Smooth muscle cell (in vitro differentiated cells): ENCODE measurements at regions not wholly inside any gene's neighbourhood (a gene's known extent, or its start where the extent isn't known, plus 50 kb on each side); places are given as distances from the start of the nearest gene placed in this dataset.

ENCODE experiments used
- DNase-seq: peaks from one replicate; lab custom pipeline; 2025; ENCODE audit not compliant: unreplicated experiment; lab: John Stamatoyannopoulos, UW
- H2AFZ ChIP-seq: fragments of 200-600 bp; sonication (generic); 2 replicates; pipeline ENCODE4 v1.6.0; 2016; ENCODE audit warnings: antibody characterized with exemption, low read depth, mild to moderate bottlenecking
- H3F3A ChIP-seq: fragments of 200-600 bp; sonication (generic); 2 replicates; pipeline ENCODE4 v1.6.0; 2017; ENCODE audit warnings: antibody characterized with exemption, low read depth
- H3K27ac ChIP-seq: fragments of 200-600 bp; sonication (generic); 2 replicates; pipeline ENCODE4 v1.5.1; 2016; ENCODE audit warnings: low read depth, mild to moderate bottlenecking
- H3K27me3 ChIP-seq: fragments of 200-600 bp; sonication (generic); 2 replicates; pipeline ENCODE4 v1.6.1; 2016; ENCODE audit warnings: low read depth, mild to moderate bottlenecking
- H3K36me3 ChIP-seq: fragments of 200-600 bp; sonication (generic); 2 replicates; pipeline ENCODE4 v1.5.1; 2016; ENCODE audit warnings: low read depth
- H3K4me1 ChIP-seq: fragments of 200-600 bp; sonication (generic); 2 replicates; pipeline ENCODE4 v1.5.1; 2016; ENCODE audit warnings: low read depth
- H3K4me2 ChIP-seq: fragments of 200-600 bp; sonication (generic); 2 replicates; pipeline ENCODE4 v1.6.0; 2016; ENCODE audit warnings: mild to moderate bottlenecking
- H3K4me3 ChIP-seq: fragments of 200-600 bp; sonication (generic); 2 replicates; pipeline ENCODE4 v1.5.1; 2016; ENCODE audit warnings: mild to moderate bottlenecking
- H3K79me2 ChIP-seq: fragments of 200-600 bp; sonication (generic); 2 replicates; pipeline ENCODE4 v1.6.0; 2016; ENCODE audit warnings: low read depth, mild to moderate bottlenecking
- H3K9ac ChIP-seq: fragments of 200-600 bp; sonication (generic); 2 replicates; pipeline ENCODE4 v1.6.0; 2016; ENCODE audit warnings: low read depth
- H3K9me3 ChIP-seq: fragments of 200-600 bp; sonication (generic); replicated peaks from 2 replicates; pipeline ENCODE4 v1.5.1; 2016; ENCODE audit warnings: low read depth
- H4K20me1 ChIP-seq: fragments of 200-600 bp; sonication (generic); 2 replicates; pipeline ENCODE4 v1.6.0; 2016; ENCODE audit warnings: low read depth
- CTCF ChIP-seq: fragments of 200-600 bp; sonication (generic); IDR thresholded peaks from 2 replicates; pipeline ENCODE4 v1.5.1; 2017; ENCODE audit warnings: borderline replicate concordance, mild to moderate bottlenecking, antibody characterized with exemption; ENCODE audit not compliant: insufficient read depth, poor library complexity, severe bottlenecking
- WGBS: methylation state at CpG from one replicate; pipeline ENCODE4 v1.1.7; 2016; ENCODE audit warnings: low lambda C conversion rate; 5-methylcytosine and 5-hydroxymethylcytosine counted together

- Histone ChIP-seq H3K79me2 (no peaks in the 10 kb centered on the region), H3K27me3 (no peaks in the 10 kb centered on the region), H3K27ac (no peak overlapping the region), H3K9ac (no peak overlapping the region), H4K20me1 (no peaks in the 10 kb centered on the region), H3K9me3 (no peaks in the 10 kb centered on the region), H3K4me3 (no peak overlapping the region), H3K4me2 (no peak overlapping the region), H3F3A (no peaks in the 10 kb centered on the region), H3K4me1 (no peaks in the 10 kb centered on the region), H3K36me3 (no peaks in the 10 kb centered on the region), H2AFZ (no peak overlapping the region)
- no peak for DNase-seq
- no peak for TF ChIP-seq CTCF
These were observed 213.5 kb downstream of the GUCY2F start for GRCh38 chrX:109268340-109268739.

GRCh38 chrX:109266034-109266433 is 215.9 kb downstream of the GUCY2F start:
- no peaks in the 10 kb centered on the region for H3K36me3 ChIP-seq
- H3K4me2 ChIP-seq: no peak overlapping the region
- TF ChIP-seq CTCF: no peak
- H3K9me3 ChIP-seq: no peaks in the 10 kb centered on the region
- no peak overlapping the region for H3K9ac ChIP-seq
- no peaks in the 10 kb centered on the region for H3K27me3 ChIP-seq
- H3K79me2 ChIP-seq: no peaks in the 10 kb centered on the region
- H3K4me1 ChIP-seq: no peaks in the 10 kb centered on the region
- no peak overlapping the region for H3K4me3 ChIP-seq
- DNase-seq: no peak
- H2AFZ ChIP-seq: no peak overlapping the region
- no peak overlapping the region for H3K27ac ChIP-seq
- H4K20me1 ChIP-seq: no peaks in the 10 kb centered on the region
- H3F3A ChIP-seq: no peaks in the 10 kb centered on the region

- Histone ChIP-seq H4K20me1 (no peaks in the 10 kb centered on the region), H3K9me3 (no peaks in the 10 kb centered on the region)
- 93% methylated on average over 1 of the region's 1 CpG for WGBS
These were observed 217.0 kb downstream of the GUCY2F start for GRCh38 chrX:109264878-109265277.

GRCh38 chrX:109261279-109261678 is 220.6 kb downstream of the GUCY2F start:
- Histone ChIP-seq H2AFZ (no peak overlapping the region), H3K36me3 (no peaks in the 10 kb centered on the region), H4K20me1 (no peaks in the 10 kb centered on the region), H3K4me3 (no peak overlapping the region), H3K79me2 (no peaks in the 10 kb centered on the region), H3F3A (no peaks in the 10 kb centered on the region), H3K4me1 (no peaks in the 10 kb centered on the region), H3K9ac (no peak overlapping the region), H3K27me3 (no peaks in the 10 kb centered on the region), H3K9me3 (no peaks in the 10 kb centered on the region), H3K27ac (no peak overlapping the region), H3K4me2 (no peak overlapping the region)
- 76% methylated on average over 2 of the region's 2 CpGs for WGBS
- TF ChIP-seq CTCF: no peak
- no peak for DNase-seq

More at GRCh38 chrX:109264878-109265277, 217.0 kb downstream of the GUCY2F start:
- H3K79me2 ChIP-seq: no peaks in the 10 kb centered on the region
- H3K27me3 ChIP-seq: no peaks in the 10 kb centered on the region
- DNase-seq: no peak
- no peaks in the 10 kb centered on the region for H3F3A ChIP-seq
- no peaks in the 10 kb centered on the region for H3K4me1 ChIP-seq
- TF ChIP-seq CTCF: no peak
- H3K4me2 ChIP-seq: no peak overlapping the region
- no peak overlapping the region for H2AFZ ChIP-seq
- H3K9ac ChIP-seq: no peak overlapping the region
- H3K27ac ChIP-seq: no peak overlapping the region
- H3K36me3 ChIP-seq: no peaks in the 10 kb centered on the region
- no peak overlapping the region for H3K4me3 ChIP-seq
